GM20000 (cell line): ENCODE measurements at regions not wholly inside any gene's neighbourhood (a gene's known extent, or its start where the extent isn't known, plus 50 kb on each side); places are given as distances from the start of the nearest gene placed in this dataset.

Experiments used
- DNase-seq: peaks from one replicate; pipeline ENCODE4 v3.0.0; 2012; ENCODE audit warnings: low spot score
- TF ChIP-seq, protein P1 (sequence below): IDR thresholded peaks from 2 replicates; pipeline ENCODE4 v1.5.1; 2012; ENCODE audit warnings: mild to moderate bottlenecking, control low read depth; ENCODE audit errors: extremely low read depth, missing control alignments

DNA sequence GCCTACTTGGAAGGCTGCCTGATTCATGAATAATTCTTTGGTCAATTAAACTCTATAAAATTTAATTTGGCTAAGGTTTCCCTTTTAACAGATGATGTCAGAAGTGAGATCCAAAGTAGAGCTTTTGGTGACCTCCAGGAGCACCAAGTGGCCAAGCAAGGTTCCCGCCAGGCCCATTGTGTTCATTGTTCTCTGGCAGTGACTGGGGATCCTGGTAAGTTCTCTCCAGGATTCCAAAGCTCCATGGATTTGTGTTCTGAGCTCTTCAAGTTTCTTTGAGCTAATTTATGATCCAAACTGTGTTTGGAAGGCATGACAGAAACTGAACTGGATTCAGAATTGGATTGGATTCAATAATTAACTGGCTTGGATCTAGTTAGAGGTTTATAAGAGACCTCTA, 72.0 kb upstream of the ALDH1L1 start:
- no peak for DNase-seq
- TF ChIP-seq, protein P1, sequence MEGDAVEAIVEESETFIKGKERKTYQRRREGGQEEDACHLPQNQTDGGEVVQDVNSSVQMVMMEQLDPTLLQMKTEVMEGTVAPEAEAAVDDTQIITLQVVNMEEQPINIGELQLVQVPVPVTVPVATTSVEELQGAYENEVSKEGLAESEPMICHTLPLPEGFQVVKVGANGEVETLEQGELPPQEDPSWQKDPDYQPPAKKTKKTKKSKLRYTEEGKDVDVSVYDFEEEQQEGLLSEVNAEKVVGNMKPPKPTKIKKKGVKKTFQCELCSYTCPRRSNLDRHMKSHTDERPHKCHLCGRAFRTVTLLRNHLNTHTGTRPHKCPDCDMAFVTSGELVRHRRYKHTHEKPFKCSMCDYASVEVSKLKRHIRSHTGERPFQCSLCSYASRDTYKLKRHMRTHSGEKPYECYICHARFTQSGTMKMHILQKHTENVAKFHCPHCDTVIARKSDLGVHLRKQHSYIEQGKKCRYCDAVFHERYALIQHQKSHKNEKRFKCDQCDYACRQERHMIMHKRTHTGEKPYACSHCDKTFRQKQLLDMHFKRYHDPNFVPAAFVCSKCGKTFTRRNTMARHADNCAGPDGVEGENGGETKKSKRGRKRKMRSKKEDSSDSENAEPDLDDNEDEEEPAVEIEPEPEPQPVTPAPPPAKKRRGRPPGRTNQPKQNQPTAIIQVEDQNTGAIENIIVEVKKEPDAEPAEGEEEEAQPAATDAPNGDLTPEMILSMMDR: no peak

GRCh38 chr3:126245811-126246727, 65.7 kb upstream of the ALDH1L1 start:
- no peak for DNase-seq
- TF ChIP-seq, protein P1: peak; percentile 25
